Breast epithelium (tissue), 4 donors: ENCODE measurements at regions not wholly inside any gene's neighbourhood (a gene's known extent, or its start where the extent isn't known, plus 50 kb on each side); places are given as distances from the start of the nearest gene placed in this dataset.

ENCODE experiments used
- DNase-seq, 2 donors: peaks; one replicate each; pipeline ENCODE4 v3.0.0-alpha.2; 2019; ENCODE audit warnings: low spot score in 2 of 2
- H3K27ac ChIP-seq, 2 donors: fragments of 200-600 bp; sonication (generic) in 1 of 2; one replicate each; pipeline ENCODE4 v1.5.1; 2016 to 2019; ENCODE audit warnings: mild to moderate bottlenecking in 1 of 2
- H3K27me3 ChIP-seq, 2 donors: fragments of 200-600 bp; sonication (generic) in 1 of 2; one replicate each; pipeline versions ENCODE4 v1.5.1 to v1.6.0; 2017 to 2019; ENCODE audit warnings: control low read depth in 1 of 2, mild to moderate bottlenecking in 1 of 2
- H3K36me3 ChIP-seq: fragments of 200-600 bp; one replicate; pipeline ENCODE4 v1.5.1; 2019
- H3K4me1 ChIP-seq, 2 donors: fragments of 200-600 bp; sonication (generic); one replicate each; pipeline ENCODE4 v1.5.1; 2016 to 2019; ENCODE audit warnings: control low read depth in 1 of 2
- H3K4me3 ChIP-seq, 3 donors: fragments of 200-600 bp; sonication (generic); 1 replicate in 2 of 3; 2 replicates in 1 of 3; pipeline ENCODE4 v1.5.1; 2016 to 2019; ENCODE audit warnings: mild to moderate bottlenecking in 3 of 3, moderate library complexity in 2 of 3
- H3K9me3 ChIP-seq, 2 donors: fragments of 200-600 bp; sonication (generic) in 1 of 2; one replicate each; pipeline ENCODE4 v1.5.1; 2016 to 2019; ENCODE audit warnings: control low read depth in 1 of 2
- CTCF ChIP-seq, 3 donors: fragments of 450-650 bp; IDR thresholded peaks; one replicate each; pipeline ENCODE4 v1.5.1; 2016 to 2017; ENCODE audit warnings: antibody characterized with exemption in 3 of 3, mild to moderate bottlenecking in 3 of 3, moderate library complexity in 3 of 3
- POLR2A ChIP-seq: fragments of 450-650 bp; IDR thresholded peaks from one replicate; pipeline ENCODE4 v1.6.1; 2016; ENCODE audit warnings: antibody characterized with exemption, mild to moderate bottlenecking, moderate library complexity
- POLR2AphosphoS5 ChIP-seq, 3 donors: sonication (generic); formaldehyde crosslinking; IDR thresholded peaks; one replicate each; pipeline ENCODE4 v1.6.1; 2017; ENCODE audit warnings: antibody characterized with exemption in 3 of 3
- intact Hi-C: fragments of 100-400 bp; cut with DNase I; formaldehyde crosslinking; loops from one replicate; pipeline ENCODE4 v1.15.1; 2023; ENCODE audit warnings: low total_unique reads

DNA sequence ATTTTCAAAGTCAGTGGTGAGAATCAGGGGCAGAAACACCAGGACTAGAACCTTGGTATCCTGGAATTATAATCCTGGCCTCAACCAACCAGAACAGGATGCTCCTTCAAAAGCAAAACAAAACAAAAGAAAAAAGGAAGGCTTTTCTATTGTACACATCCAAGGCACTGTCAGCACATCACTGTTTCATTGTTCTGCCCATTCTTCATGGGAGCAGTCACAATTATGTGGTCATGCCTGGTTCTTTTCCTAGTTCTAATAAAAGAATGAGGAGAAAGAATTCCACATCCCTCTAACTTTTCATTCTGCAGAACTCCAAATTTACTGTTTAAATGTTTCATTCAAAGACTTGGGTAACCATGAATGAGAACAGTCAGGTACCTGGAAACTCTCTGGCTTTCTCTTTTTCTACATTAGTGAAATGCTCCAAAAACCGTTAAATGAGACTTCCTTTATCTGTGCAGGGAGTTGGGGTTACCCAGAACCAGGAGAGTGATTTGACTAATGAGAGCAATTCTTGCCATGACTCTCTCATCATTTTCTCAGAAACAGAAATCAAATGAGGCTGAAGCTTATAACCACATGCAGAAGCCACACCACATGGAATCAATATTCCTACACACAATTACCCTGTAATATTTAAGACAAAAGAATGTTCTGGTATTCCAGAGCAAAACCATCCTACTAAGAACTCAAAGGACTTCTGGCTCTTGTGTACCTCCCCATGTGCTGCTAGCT lies 110.9 kb upstream of the CCDC150 start:
- Histone ChIP-seq H3K27ac (no peak overlapping the region), H3K9me3 (no peaks in the 10 kb centered on the region), H3K4me1 (no peaks in the 10 kb centered on the region), H3K36me3 (no peaks in the 10 kb centered on the region), H3K27me3 (no peaks in the 10 kb centered on the region), H3K4me3 (no peak overlapping the region)
- DNase-seq = no peak
- TF ChIP-seq CTCF (IDR thresholded peaks at IDR 0.05) = no peak
- no peak for TF ChIP-seq POLR2A
- no peak for TF ChIP-seq POLR2AphosphoS5 (IDR thresholded peaks at IDR 0.05)
- intact Hi-C loops = no loop called here

- H3K4me3 ChIP-seq = no peak overlapping the region
- H3K9me3 ChIP-seq = no peaks in the 10 kb centered on the region
- intact Hi-C loops = no loop called here
- H3K27ac ChIP-seq = no peak overlapping the region
- no peak for DNase-seq
- TF ChIP-seq POLR2A = no peak
- no peak for TF ChIP-seq CTCF (IDR thresholded peaks at IDR 0.05)
- no peak for TF ChIP-seq POLR2AphosphoS5 (IDR thresholded peaks at IDR 0.05)
- H3K36me3 ChIP-seq = no peaks in the 10 kb centered on the region
- no peaks in the 10 kb centered on the region for H3K4me1 ChIP-seq
- H3K27me3 ChIP-seq = no peaks in the 10 kb centered on the region
Measured at GRCh38 chr2:196530910-196531309, 108.6 kb upstream of the CCDC150 start.

- intact Hi-C loops = no loop called here
- no peak for DNase-seq
- Histone ChIP-seq H3K27me3 (no peaks in the 10 kb centered on the region), H3K4me3 (no peak overlapping the region), H3K27ac (no peak overlapping the region), H3K36me3 (no peaks in the 10 kb centered on the region), H3K9me3 (no peaks in the 10 kb centered on the region), H3K4me1 (no peaks in the 10 kb centered on the region)
- TF ChIP-seq POLR2AphosphoS5 (IDR thresholded peaks at IDR 0.05) (no peak), CTCF (IDR thresholded peaks at IDR 0.05) (no peak), POLR2A (no peak)
Measured at GRCh38 chr2:196533772-196534397, 105.6 kb upstream of the CCDC150 start.

- Histone ChIP-seq H3K36me3 (no peaks in the 10 kb centered on the region), H3K4me3 (no peak overlapping the region), H3K27ac (no peak overlapping the region), H3K4me1 (no peaks in the 10 kb centered on the region), H3K9me3 (no peaks in the 10 kb centered on the region), H3K27me3 (no peaks in the 10 kb centered on the region)
- no peak for TF ChIP-seq CTCF (IDR thresholded peaks at IDR 0.05)
- no peak for TF ChIP-seq POLR2AphosphoS5 (IDR thresholded peaks at IDR 0.05)
- no peak for TF ChIP-seq POLR2A
- intact Hi-C loops = no loop called here
- DNase-seq = no peak
Measured at GRCh38 chr2:196534495-196534894, 105.0 kb upstream of the CCDC150 start.

- no peak for DNase-seq
- Histone ChIP-seq H3K4me1 (no peaks in the 10 kb centered on the region), H3K4me3 (no peak overlapping the region), H3K9me3 (no peaks in the 10 kb centered on the region), H3K27ac (no peak overlapping the region), H3K36me3 (no peaks in the 10 kb centered on the region), H3K27me3 (no peaks in the 10 kb centered on the region)
- TF ChIP-seq POLR2AphosphoS5 (IDR thresholded peaks at IDR 0.05) = no peak
- no peak for TF ChIP-seq POLR2A
- no peak for TF ChIP-seq CTCF (IDR thresholded peaks at IDR 0.05)
- intact Hi-C loops = no loop called here
Measured at GRCh38 chr2:196535061-196535460, 104.5 kb upstream of the CCDC150 start.
